ENCODE measurements at regions not wholly inside any gene's neighbourhood (a gene's known extent, or its start where the extent isn't known, plus 50 kb on each side); places are given as distances from the start of the nearest gene placed in this dataset.

DNA sequence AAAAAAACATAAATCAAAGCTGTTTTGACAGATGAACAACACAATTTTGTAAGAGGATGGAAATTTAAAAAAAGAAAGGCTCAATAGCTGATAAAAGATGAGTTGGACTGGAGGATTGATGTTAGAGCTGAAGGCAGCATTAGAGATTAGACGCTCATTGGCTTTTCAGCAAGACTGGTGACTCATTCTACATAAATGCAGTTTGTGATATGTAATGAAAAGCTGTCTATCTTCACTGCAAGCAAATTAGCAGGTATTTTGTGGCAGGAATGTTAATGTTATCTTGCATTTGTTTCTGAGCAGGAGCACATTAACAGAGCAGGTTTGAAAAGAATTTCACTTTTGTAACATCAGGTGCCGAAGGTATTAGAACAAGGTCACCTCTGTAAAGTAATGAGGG lies 442.7 kb upstream of the NOVA1 start:
- no peak overlapping the region for H2AFZ ChIP-seq (ENCODE audit: low read length)
- no peaks in the 10 kb centered on the region for H3K27me3 ChIP-seq (ENCODE audit: insufficient read depth, low read length)
- no peaks in the 10 kb centered on the region for H3K36me3 ChIP-seq (ENCODE audit: insufficient read depth, low read length)
- no peaks in the 10 kb centered on the region for H3K4me1 ChIP-seq (ENCODE audit: insufficient read depth, low read length)
- H4K20me1 ChIP-seq (ENCODE audit: insufficient read depth, low read length): no peaks in the 10 kb centered on the region
- DNase-seq (ENCODE audit: insufficient read length, low spot score, missing footprints): no peak
- no peaks in the 10 kb centered on the region for H3K79me2 ChIP-seq (ENCODE audit: insufficient read depth, low read length)
- peaks cover 2% of the 10 kb centered on the region for H3K9me3 ChIP-seq (ENCODE audit: low read depth, low read length)
- TF ChIP-seq, protein P1, sequence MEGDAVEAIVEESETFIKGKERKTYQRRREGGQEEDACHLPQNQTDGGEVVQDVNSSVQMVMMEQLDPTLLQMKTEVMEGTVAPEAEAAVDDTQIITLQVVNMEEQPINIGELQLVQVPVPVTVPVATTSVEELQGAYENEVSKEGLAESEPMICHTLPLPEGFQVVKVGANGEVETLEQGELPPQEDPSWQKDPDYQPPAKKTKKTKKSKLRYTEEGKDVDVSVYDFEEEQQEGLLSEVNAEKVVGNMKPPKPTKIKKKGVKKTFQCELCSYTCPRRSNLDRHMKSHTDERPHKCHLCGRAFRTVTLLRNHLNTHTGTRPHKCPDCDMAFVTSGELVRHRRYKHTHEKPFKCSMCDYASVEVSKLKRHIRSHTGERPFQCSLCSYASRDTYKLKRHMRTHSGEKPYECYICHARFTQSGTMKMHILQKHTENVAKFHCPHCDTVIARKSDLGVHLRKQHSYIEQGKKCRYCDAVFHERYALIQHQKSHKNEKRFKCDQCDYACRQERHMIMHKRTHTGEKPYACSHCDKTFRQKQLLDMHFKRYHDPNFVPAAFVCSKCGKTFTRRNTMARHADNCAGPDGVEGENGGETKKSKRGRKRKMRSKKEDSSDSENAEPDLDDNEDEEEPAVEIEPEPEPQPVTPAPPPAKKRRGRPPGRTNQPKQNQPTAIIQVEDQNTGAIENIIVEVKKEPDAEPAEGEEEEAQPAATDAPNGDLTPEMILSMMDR (IDR thresholded peaks at IDR 0.05; ENCODE audit: extremely low read depth, low read depth, low read length): no peak
- H3K4me3 ChIP-seq (ENCODE audit: insufficient read depth, low read length): no peak overlapping the region
- no peak overlapping the region for H3K4me2 ChIP-seq (ENCODE audit: insufficient read depth, low read length)
- H3K27ac ChIP-seq (ENCODE audit: low read depth, low read length): no peak overlapping the region

DNA sequence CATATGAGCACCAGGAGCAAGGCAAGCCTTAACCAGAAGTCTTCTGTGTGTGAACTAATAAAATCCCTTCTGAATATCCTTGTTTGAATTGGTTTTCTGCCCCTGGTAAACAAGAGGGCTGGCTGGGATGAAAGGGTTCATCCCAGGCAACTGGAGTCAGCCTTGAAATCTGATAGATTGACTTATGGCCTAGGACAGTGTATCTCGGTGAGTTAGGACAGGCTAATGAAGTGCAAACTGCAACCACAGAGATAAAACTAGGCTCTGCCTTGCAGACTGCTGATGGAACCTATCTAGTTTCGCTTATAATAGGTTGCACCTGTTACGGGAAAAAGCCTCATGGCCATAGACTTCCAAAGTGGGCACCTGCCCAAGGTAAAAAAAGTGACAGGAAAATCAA lies 451.9 kb upstream of the NOVA1 start:
- TF ChIP-seq, protein P1 (IDR thresholded peaks at IDR 0.05; ENCODE audit: extremely low read depth, low read depth, low read length): no peak

DNA sequence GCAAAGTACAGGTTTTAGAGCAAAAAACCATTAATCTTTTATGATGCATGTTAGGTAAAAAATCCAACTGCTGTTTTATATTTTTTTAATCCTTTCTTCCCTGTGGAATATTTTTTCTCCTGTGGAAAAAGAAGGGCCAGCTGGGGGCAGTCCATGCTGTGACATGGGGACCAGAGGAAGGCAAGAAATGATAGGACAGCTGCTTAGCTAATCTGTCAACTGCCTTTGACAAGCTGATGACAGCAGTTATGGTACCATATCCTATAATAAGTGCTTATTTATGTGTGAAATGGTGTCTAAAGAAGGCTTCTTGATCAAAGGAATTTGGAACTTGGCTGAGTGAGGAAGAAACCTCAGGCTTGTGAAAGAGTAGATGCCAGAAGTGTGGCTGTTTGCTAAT lies 452.4 kb upstream of the NOVA1 start:
- Histone ChIP-seq H4K20me1 (ENCODE audit: insufficient read depth, low read length) (no peaks in the 10 kb centered on the region), H3K36me3 (ENCODE audit: insufficient read depth, low read length) (no peaks in the 10 kb centered on the region), H3K27me3 (ENCODE audit: insufficient read depth, low read length) (no peaks in the 10 kb centered on the region), H3K4me3 (ENCODE audit: insufficient read depth, low read length) (no peak overlapping the region), H3K4me1 (ENCODE audit: insufficient read depth, low read length) (no peaks in the 10 kb centered on the region), H3K27ac (ENCODE audit: low read depth, low read length) (no peak overlapping the region), H2AFZ (ENCODE audit: low read length) (no peak overlapping the region), H3K4me2 (ENCODE audit: insufficient read depth, low read length) (no peak overlapping the region), H3K9me3 (ENCODE audit: low read depth, low read length) (peaks cover 2% of the 10 kb centered on the region), H3K79me2 (ENCODE audit: insufficient read depth, low read length) (no peaks in the 10 kb centered on the region)
- TF ChIP-seq, protein P1 (IDR thresholded peaks at IDR 0.05; ENCODE audit: extremely low read depth, low read depth, low read length): no peak
- no peak for DNase-seq (ENCODE audit: insufficient read length, low spot score, missing footprints)

More for the DNA sequence above, 451.9 kb upstream of the NOVA1 start:
- Histone ChIP-seq H3K79me2 (ENCODE audit: insufficient read depth, low read length) (no peaks in the 10 kb centered on the region), H2AFZ (ENCODE audit: low read length) (no peak overlapping the region), H3K4me1 (ENCODE audit: insufficient read depth, low read length) (no peaks in the 10 kb centered on the region), H3K27ac (ENCODE audit: low read depth, low read length) (no peak overlapping the region), H3K27me3 (ENCODE audit: insufficient read depth, low read length) (no peaks in the 10 kb centered on the region), H3K4me3 (ENCODE audit: insufficient read depth, low read length) (no peak overlapping the region), H3K36me3 (ENCODE audit: insufficient read depth, low read length) (no peaks in the 10 kb centered on the region), H3K4me2 (ENCODE audit: insufficient read depth, low read length) (no peak overlapping the region), H4K20me1 (ENCODE audit: insufficient read depth, low read length) (no peaks in the 10 kb centered on the region), H3K9me3 (ENCODE audit: low read depth, low read length) (peaks cover 2% of the 10 kb centered on the region)
- no peak for DNase-seq (ENCODE audit: insufficient read length, low spot score, missing footprints)

DNA sequence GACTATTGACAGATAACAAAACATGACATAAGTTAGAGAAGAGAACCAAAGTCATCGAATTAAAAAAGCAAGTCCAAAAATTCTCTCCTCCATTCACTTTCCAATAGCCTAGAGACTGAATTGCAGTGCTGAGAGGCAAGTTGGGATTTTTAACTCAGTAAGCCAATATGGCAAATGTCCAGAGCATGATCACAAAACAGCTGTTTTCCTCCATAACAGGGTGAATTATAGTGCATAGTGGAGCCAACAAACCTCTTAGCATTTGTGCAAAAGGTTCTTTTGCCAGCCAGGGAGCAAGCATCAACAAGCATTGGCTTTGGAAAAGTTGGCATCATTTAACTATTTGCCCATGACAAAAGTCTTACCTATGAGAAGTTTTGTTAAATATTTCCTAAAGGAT lies 458.8 kb upstream of the NOVA1 start:
- no peaks in the 10 kb centered on the region for H3K36me3 ChIP-seq (ENCODE audit: insufficient read depth, low read length)
- H3K79me2 ChIP-seq (ENCODE audit: insufficient read depth, low read length): no peaks in the 10 kb centered on the region
- no peak overlapping the region for H3K4me2 ChIP-seq (ENCODE audit: insufficient read depth, low read length)
- no peaks in the 10 kb centered on the region for H4K20me1 ChIP-seq (ENCODE audit: insufficient read depth, low read length)
- no peaks in the 10 kb centered on the region for H3K27me3 ChIP-seq (ENCODE audit: insufficient read depth, low read length)
- no peaks in the 10 kb centered on the region for H3K9me3 ChIP-seq (ENCODE audit: low read depth, low read length)
- H3K27ac ChIP-seq (ENCODE audit: low read depth, low read length): no peak overlapping the region
- no peak overlapping the region for H2AFZ ChIP-seq (ENCODE audit: low read length)
- H3K4me1 ChIP-seq (ENCODE audit: insufficient read depth, low read length): no peaks in the 10 kb centered on the region
- no peak for DNase-seq (ENCODE audit: insufficient read length, low spot score, missing footprints)
- TF ChIP-seq, protein P1 (IDR thresholded peaks at IDR 0.05; ENCODE audit: extremely low read depth, low read depth, low read length): no peak
- no peak overlapping the region for H3K4me3 ChIP-seq (ENCODE audit: insufficient read depth, low read length)
